ENCODE measurements at regions not wholly inside any gene's neighbourhood (a gene's known extent, or its start where the extent isn't known, plus 50 kb on each side); places are given as distances from the start of the nearest gene placed in this dataset.
A peak's percentile ranks its signal among the peaks of the same experiment; 100 is the strongest.

GRCh38 chr10:120977897-120978296 is 126.7 kb downstream of the WDR11 start:
- ChIA-PET POLR2A (no interaction called here), CTCF (no interaction called here)
- peaks cover 3% of the 10 kb centered on the region for H3K36me3 Mint-ChIP-seq (ENCODE audit: low read depth)
- peaks cover 31% of the 10 kb centered on the region for H3K27me3 Mint-ChIP-seq
- no peaks in the 10 kb centered on the region for H3K4me1 Mint-ChIP-seq
- H3K9me3 Mint-ChIP-seq: peaks cover 3% of the 10 kb centered on the region
- H3K4me3 Mint-ChIP-seq: no peak overlapping the region
- no peak for DNase-seq
- no peak overlapping the region for H3K27ac Mint-ChIP-seq

DNA sequence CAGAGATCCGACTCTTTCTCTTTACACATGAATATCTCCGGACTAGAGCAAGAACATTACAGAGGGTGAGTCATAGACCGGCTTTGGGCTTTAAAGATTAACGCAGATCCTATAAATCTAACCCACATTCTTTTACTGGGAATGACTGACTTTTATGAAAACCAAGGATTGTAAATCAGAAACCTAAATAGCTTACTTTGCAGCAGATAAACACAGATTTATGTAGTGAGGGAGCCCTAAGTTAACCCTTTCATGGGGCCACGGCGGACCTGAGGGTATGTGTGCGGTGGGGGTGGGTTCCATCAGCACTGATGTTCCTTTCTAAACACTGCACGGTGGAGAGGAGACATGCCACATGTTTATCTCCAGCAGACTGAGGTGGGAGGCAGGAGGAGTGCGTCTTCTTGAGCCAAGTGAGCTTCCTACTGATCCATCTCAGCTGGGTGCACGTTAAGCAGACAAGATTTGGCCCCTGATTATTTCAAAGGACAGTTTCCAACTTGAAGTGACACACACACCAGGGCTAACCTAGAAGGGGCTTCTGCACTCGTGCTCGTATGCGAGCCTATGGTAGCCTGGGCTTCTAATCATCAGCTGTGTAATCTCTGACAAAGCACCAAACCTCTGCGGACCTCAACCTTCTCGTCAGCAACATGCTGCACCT is 127.6 kb downstream of the WDR11 start:
- Mint-ChIP-seq H3K4me3 (no peak overlapping the region), H3K36me3 (ENCODE audit: low read depth) (peaks cover 3% of the 10 kb centered on the region), H3K27me3 (peaks cover 31% of the 10 kb centered on the region), H3K4me1 (no peaks in the 10 kb centered on the region), H3K9me3 (peaks cover 3% of the 10 kb centered on the region), H3K27ac (no peak overlapping the region)
- ChIA-PET POLR2A (no interaction called here), CTCF (no interaction called here)
- no peak for DNase-seq

- H3K9me3 Mint-ChIP-seq: peaks cover 2% of the 10 kb centered on the region
- H3K27ac Mint-ChIP-seq: no peak overlapping the region
- ChIA-PET POLR2A (no interaction called here), CTCF (no interaction called here)
- H3K36me3 Mint-ChIP-seq (ENCODE audit: low read depth): peaks cover 3% of the 10 kb centered on the region
- peak; percentile 18 for DNase-seq
- H3K4me3 Mint-ChIP-seq: no peak overlapping the region
- H3K27me3 Mint-ChIP-seq: peaks cover 31% of the 10 kb centered on the region
- no peaks in the 10 kb centered on the region for H3K4me1 Mint-ChIP-seq
Observed at GRCh38 chr10:120979435-120980278, 128.5 kb downstream of the WDR11 start.

DNA sequence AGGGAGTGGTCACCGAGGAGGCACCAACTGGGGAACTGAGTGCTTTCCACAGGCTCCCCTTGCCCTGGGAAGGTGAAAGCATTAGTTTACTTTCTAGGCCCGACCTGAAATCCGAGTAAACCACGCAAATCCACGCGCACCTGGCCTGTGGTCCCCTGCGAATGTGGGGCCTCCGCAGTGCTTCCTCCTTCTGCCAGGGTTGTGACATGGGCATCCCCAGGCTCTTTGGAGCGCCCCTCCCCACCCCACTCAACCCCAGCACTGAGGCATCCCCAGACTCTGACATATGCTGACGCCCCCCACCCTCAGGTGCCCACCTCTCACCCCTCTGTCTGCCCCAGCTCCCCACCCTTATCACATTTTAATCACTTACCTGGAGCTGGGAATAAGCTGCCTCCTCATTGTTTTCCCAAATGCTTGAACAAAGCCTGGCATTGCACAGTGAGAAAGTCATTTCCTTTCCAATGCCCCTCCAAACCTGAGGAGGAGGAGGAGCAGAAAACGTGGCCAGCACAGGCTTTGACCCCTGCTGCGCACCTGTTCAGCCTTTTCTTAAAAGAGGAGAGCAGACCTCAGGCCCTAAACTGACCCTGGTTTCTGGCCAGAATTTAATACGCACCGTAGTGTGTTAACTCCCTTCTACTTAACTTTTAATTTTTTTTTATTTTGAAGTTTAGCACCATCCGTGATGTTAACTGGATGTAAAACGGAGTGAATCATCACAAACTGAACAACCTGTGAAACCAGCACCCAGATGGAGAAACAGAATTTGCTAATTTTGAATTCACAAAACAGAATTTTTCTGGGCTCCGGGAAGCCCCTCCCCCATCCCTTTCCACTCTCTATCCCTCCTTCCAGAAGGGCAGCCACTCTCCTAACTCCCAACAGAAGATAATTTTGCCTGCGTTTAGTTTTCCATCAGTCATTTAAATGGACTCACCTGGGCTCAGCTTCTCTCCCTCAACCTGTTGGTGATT is 129.4 kb downstream of the WDR11 start:
- ChIA-PET POLR2A (no interaction called here), CTCF (no interaction called here)
- no peak overlapping the region for H3K27ac Mint-ChIP-seq
- no peak overlapping the region for H3K4me3 Mint-ChIP-seq
- H3K9me3 Mint-ChIP-seq: no peaks in the 10 kb centered on the region
- peaks cover 3% of the 10 kb centered on the region for H3K36me3 Mint-ChIP-seq (ENCODE audit: low read depth)
- no peaks in the 10 kb centered on the region for H3K4me1 Mint-ChIP-seq
- H3K27me3 Mint-ChIP-seq: peaks cover 31% of the 10 kb centered on the region
- DNase-seq: no peak

- peaks cover 27% of the 10 kb centered on the region for H3K27me3 Mint-ChIP-seq
- no peak overlapping the region for H3K4me3 Mint-ChIP-seq
- H3K4me1 Mint-ChIP-seq: peaks cover 2% of the 10 kb centered on the region
- no peak overlapping the region for H3K27ac Mint-ChIP-seq
- POLR2A ChIA-PET: no interaction called here
- CTCF ChIA-PET: no interaction called here
- H3K9me3 Mint-ChIP-seq: no peaks in the 10 kb centered on the region
- peaks cover 3% of the 10 kb centered on the region for H3K36me3 Mint-ChIP-seq (ENCODE audit: low read depth)
- no peak for DNase-seq
Observed at GRCh38 chr10:120981601-120982391, 130.6 kb downstream of the WDR11 start.

GRCh38 chr10:120982507-120982906 is 131.3 kb downstream of the WDR11 start:
- Mint-ChIP-seq H3K36me3 (ENCODE audit: low read depth) (peaks cover 3% of the 10 kb centered on the region), H3K9me3 (no peaks in the 10 kb centered on the region), H3K4me3 (no peak overlapping the region), H3K4me1 (peaks cover 8% of the 10 kb centered on the region), H3K27me3 (peaks cover 27% of the 10 kb centered on the region), H3K27ac (no peak overlapping the region)
- DNase-seq: no peak
- POLR2A ChIA-PET: no interaction called here
- CTCF ChIA-PET: no interaction called here

GRCh38 chr10:120983721-120984120 is 132.6 kb downstream of the WDR11 start:
- ChIA-PET CTCF (no interaction called here), POLR2A (no interaction called here)
- H3K4me3 Mint-ChIP-seq: no peak overlapping the region
- peaks cover 3% of the 10 kb centered on the region for H3K36me3 Mint-ChIP-seq (ENCODE audit: low read depth)
- DNase-seq: no peak
- H3K27ac Mint-ChIP-seq: no peak overlapping the region
- H3K4me1 Mint-ChIP-seq: peaks cover 8% of the 10 kb centered on the region
- H3K9me3 Mint-ChIP-seq: no peaks in the 10 kb centered on the region
- H3K27me3 Mint-ChIP-seq: peaks cover 23% of the 10 kb centered on the region

DNA sequence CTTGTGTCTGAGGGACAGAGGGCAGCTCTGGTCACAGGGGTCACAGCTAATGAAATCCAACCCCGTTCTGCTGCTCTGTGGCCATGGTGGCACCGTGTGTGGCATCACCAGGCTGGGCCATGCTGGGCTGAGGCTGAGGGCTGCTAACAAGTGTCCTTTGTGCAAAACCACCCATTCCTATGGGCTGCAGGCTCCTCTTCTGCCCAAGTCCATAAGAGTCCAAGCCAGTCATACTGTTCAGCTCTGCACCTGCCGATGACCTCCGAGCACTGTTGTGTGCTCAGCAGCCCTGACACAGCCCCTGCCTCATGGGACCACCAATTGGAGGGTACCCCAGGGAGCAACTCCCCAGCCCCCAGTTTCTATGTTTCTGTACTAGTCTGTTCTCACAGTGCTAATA is 133.1 kb downstream of the WDR11 start:
- Mint-ChIP-seq H3K4me3 (no peak overlapping the region), H3K9me3 (peaks cover 5% of the 10 kb centered on the region), H3K36me3 (ENCODE audit: low read depth) (peaks cover 3% of the 10 kb centered on the region), H3K4me1 (peaks cover 8% of the 10 kb centered on the region), H3K27me3 (peaks cover 18% of the 10 kb centered on the region), H3K27ac (no peak overlapping the region)
- ChIA-PET CTCF (no interaction called here), POLR2A (no interaction called here)
- no peak for DNase-seq

DNA sequence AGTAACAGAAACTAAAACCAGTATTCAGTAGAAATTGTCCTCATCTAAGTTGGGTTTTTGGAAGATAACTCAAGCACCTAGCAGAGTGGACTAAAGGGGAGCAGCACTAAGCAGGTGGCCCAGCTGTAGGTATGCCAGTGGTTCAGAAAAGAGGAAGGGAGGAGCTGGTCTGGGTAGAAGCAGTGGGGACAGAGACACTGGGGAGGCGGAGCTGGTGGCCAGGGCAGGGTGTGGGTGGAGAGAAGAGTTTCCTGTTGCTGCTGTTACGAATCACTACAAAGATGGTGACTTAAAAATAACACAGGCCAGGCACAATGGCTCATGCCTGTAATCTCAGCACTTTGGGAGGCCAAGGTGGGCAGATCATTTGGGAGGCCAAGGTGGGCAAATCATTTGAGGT is 136.2 kb downstream of the WDR11 start:
- peak overlapping the region; percentile 50 for H3K27ac Mint-ChIP-seq
- peaks cover 13% of the 10 kb centered on the region for H3K9me3 Mint-ChIP-seq
- CTCF ChIA-PET: no interaction called here

GRCh38 chr10:120988751-120989150 is 137.6 kb downstream of the WDR11 start:
- POLR2A ChIA-PET: no interaction called here
- CTCF ChIA-PET: no interaction called here
- no peak overlapping the region for H3K27ac Mint-ChIP-seq

More for the DNA sequence above, 136.2 kb downstream of the WDR11 start:
- H3K36me3 Mint-ChIP-seq (ENCODE audit: low read depth): no peaks in the 10 kb centered on the region
- H3K27me3 Mint-ChIP-seq: no peaks in the 10 kb centered on the region
- POLR2A ChIA-PET: no interaction called here
- no peak for DNase-seq
- peaks cover 8% of the 10 kb centered on the region for H3K4me1 Mint-ChIP-seq
- H3K4me3 Mint-ChIP-seq: no peak overlapping the region

DNA sequence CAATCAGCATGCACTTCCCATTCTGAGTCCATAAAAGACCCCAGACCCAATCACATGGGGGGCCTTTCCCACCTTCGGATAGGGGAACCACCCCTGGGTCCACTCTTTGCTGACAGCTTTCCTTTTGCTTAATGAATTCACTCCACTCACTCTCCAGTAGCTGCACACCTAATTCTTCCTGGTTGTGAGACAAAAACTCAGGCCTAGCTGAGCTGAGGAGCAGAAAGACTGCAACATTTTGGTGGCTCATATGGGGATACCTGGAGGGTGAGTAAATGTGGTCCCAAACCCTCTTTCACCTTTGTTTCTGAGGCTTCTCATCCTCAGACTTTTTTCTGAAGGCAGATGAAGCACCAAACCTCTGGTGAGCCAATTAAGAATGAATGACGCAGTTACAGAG is 138.1 kb downstream of the WDR11 start:
- H3K4me3 Mint-ChIP-seq: no peak overlapping the region
- H3K27ac Mint-ChIP-seq: no peak overlapping the region
- peaks cover 20% of the 10 kb centered on the region for H3K9me3 Mint-ChIP-seq
- POLR2A ChIA-PET: no interaction called here
- CTCF ChIA-PET: no interaction called here
- H3K27me3 Mint-ChIP-seq: no peaks in the 10 kb centered on the region
- no peak for DNase-seq
- no peaks in the 10 kb centered on the region for H3K36me3 Mint-ChIP-seq (ENCODE audit: low read depth)
- H3K4me1 Mint-ChIP-seq: peaks cover 8% of the 10 kb centered on the region

More at GRCh38 chr10:120988751-120989150, 137.6 kb downstream of the WDR11 start:
- Mint-ChIP-seq H3K36me3 (ENCODE audit: low read depth) (no peaks in the 10 kb centered on the region), H3K4me3 (no peak overlapping the region), H3K4me1 (peaks cover 8% of the 10 kb centered on the region), H3K27me3 (no peaks in the 10 kb centered on the region), H3K9me3 (peaks cover 17% of the 10 kb centered on the region)
- no peak for DNase-seq

GRCh38 chr10:120989996-120990598 is 138.9 kb downstream of the WDR11 start:
- Mint-ChIP-seq H3K27me3 (no peaks in the 10 kb centered on the region), H3K36me3 (ENCODE audit: low read depth) (no peaks in the 10 kb centered on the region), H3K9me3 (peaks cover 20% of the 10 kb centered on the region), H3K4me3 (no peak overlapping the region), H3K4me1 (peaks cover 8% of the 10 kb centered on the region), H3K27ac (no peak overlapping the region)
- DNase-seq: no peak
- POLR2A ChIA-PET: no interaction called here
- CTCF ChIA-PET: no interaction called here

Data from activated CD4-positive, alpha-beta T cell treated with anti-CD3 and anti-CD28 coated beads, Interleukin-2, amount 10 ng/mL, durations not matched to agents 7 days and 5 days (primary cell).